Tibial artery (tissue), 4 donors: ENCODE measurements at regions not wholly inside any gene's neighbourhood (a gene's known extent, or its start where the extent isn't known, plus 50 kb on each side); places are given as distances from the start of the nearest gene placed in this dataset.

ENCODE experiments used
- DNase-seq, 2 donors: peaks; one replicate each; pipeline ENCODE4 v3.0.0-alpha.2; 2019
- H3K27ac ChIP-seq, 2 donors: fragments of 200-600 bp; sonication (generic) in 1 of 2; 1 replicate in 1 of 2; 2 replicates in 1 of 2; pipeline ENCODE4 v1.5.1; 2018 to 2019; ENCODE audit warnings: mild to moderate bottlenecking in 1 of 2
- H3K27me3 ChIP-seq, 2 donors: fragments of 200-600 bp; sonication (generic) in 1 of 2; one replicate each; pipeline versions ENCODE4 v1.5.1 to v1.6.0; 2016 to 2019
- H3K36me3 ChIP-seq, 3 donors: fragments of 200-600 bp; sonication (generic) in 2 of 3; one replicate each; pipeline ENCODE4 v1.5.1; 2016 to 2019; ENCODE audit warnings: mild to moderate bottlenecking in 2 of 3
- H3K4me1 ChIP-seq, 4 donors: fragments of 200-600 bp; sonication (generic) in 2 of 4; 1 replicate in 3 of 4; 2 replicates in 1 of 4; pipeline ENCODE4 v1.5.1; 2016 to 2019
- H3K4me3 ChIP-seq, 2 donors: fragments of 200-600 bp; sonication (generic) in 1 of 2; 1 replicate in 1 of 2; 2 replicates in 1 of 2; pipeline ENCODE4 v1.5.1; 2018 to 2019; ENCODE audit warnings: mild to moderate bottlenecking in 2 of 2
- H3K9me3 ChIP-seq, 3 donors: fragments of 200-600 bp; sonication (generic) in 1 of 3; one replicate each; pipeline ENCODE4 v1.5.1; 2016 to 2019
- CTCF ChIP-seq, 2 experiments: fragments of 200-600 bp in 1 of 2; fragments of 450-650 bp in 1 of 2; IDR thresholded peaks; one replicate each; pipeline ENCODE4 v1.5.1; 2017 to 2019; ENCODE audit warnings: antibody characterized with exemption in 2 of 2, mild to moderate bottlenecking in 1 of 2, moderate library complexity in 1 of 2
- intact Hi-C: fragments of 100-400 bp; cut with DNase I; formaldehyde crosslinking; loops from one replicate; pipeline ENCODE4 v1.15.0; 2023; ENCODE audit warnings: low total_unique reads

- TF ChIP-seq CTCF (IDR thresholded peaks at IDR 0.05): no peak
- intact Hi-C loops: no loop called here
- Histone ChIP-seq H3K27me3 (peaks cover 0 to 3% of the 10 kb centered on the region in 2 donors), H3K9me3 (no peaks in the 10 kb centered on the region), H3K27ac (no peak overlapping the region), H3K4me3 (no peak overlapping the region), H3K4me1 (no peaks in the 10 kb centered on the region), H3K36me3 (no peaks in the 10 kb centered on the region)
- DNase-seq: no peak
These were observed 399.5 kb downstream of the QKI start for GRCh38 chr6:163813979-163814493.

GRCh38 chr6:163811317-163811716 is 396.8 kb downstream of the QKI start:
- Histone ChIP-seq H3K4me1 (no peaks in the 10 kb centered on the region), H3K36me3 (no peaks in the 10 kb centered on the region), H3K27me3 (peaks cover 0 to 3% of the 10 kb centered on the region in 2 donors), H3K4me3 (no peak overlapping the region), H3K27ac (no peak overlapping the region), H3K9me3 (no peaks in the 10 kb centered on the region)
- DNase-seq: no peak
- intact Hi-C loops: no loop called here
- no peak for TF ChIP-seq CTCF (IDR thresholded peaks at IDR 0.05)

- no peaks in the 10 kb centered on the region for H3K9me3 ChIP-seq
- no peaks in the 10 kb centered on the region for H3K27me3 ChIP-seq
- H3K36me3 ChIP-seq: no peaks in the 10 kb centered on the region
- H3K4me3 ChIP-seq: no peak overlapping the region
- H3K4me1 ChIP-seq: no peaks in the 10 kb centered on the region
- no peak for DNase-seq
- intact Hi-C loops: no loop called here
- TF ChIP-seq CTCF (IDR thresholded peaks at IDR 0.05): no peak
- no peak overlapping the region for H3K27ac ChIP-seq
These were observed 394.8 kb downstream of the QKI start for GRCh38 chr6:163809364-163809763.

GRCh38 chr6:163808871-163809270 is 394.4 kb downstream of the QKI start:
- no peaks in the 10 kb centered on the region for H3K27me3 ChIP-seq
- no peak overlapping the region for H3K4me3 ChIP-seq
- H3K9me3 ChIP-seq: no peaks in the 10 kb centered on the region
- TF ChIP-seq CTCF (IDR thresholded peaks at IDR 0.05): no peak
- DNase-seq: no peak
- no peaks in the 10 kb centered on the region for H3K4me1 ChIP-seq
- H3K27ac ChIP-seq: no peak overlapping the region
- H3K36me3 ChIP-seq: no peaks in the 10 kb centered on the region
- intact Hi-C loops: no loop called here

GRCh38 chr6:163808231-163808630 is 393.7 kb downstream of the QKI start:
- no peak for DNase-seq
- no peak overlapping the region for H3K4me3 ChIP-seq
- H3K27me3 ChIP-seq: no peaks in the 10 kb centered on the region
- H3K27ac ChIP-seq: no peak overlapping the region
- H3K9me3 ChIP-seq: no peaks in the 10 kb centered on the region
- H3K36me3 ChIP-seq: no peaks in the 10 kb centered on the region
- intact Hi-C loops: no loop called here
- H3K4me1 ChIP-seq: no peaks in the 10 kb centered on the region
- TF ChIP-seq CTCF (IDR thresholded peaks at IDR 0.05): no peak
